Dedifferentiated amniotic fluid mesenchymal stem cell (primary cell): ENCODE measurements at regions not wholly inside any gene's neighbourhood (a gene's known extent, or its start where the extent isn't known, plus 50 kb on each side); places are given as distances from the start of the nearest gene placed in this dataset.
"Not testable (repeated sequence)": the region's sequence is repeated elsewhere in the genome, so short reads cannot be mapped to it uniquely, and the experiment has no call there.

Experiments used
- DNase-seq: peaks from one replicate; pipeline ENCODE4 v3.0.0-alpha.2; 2016; ENCODE audit errors: extremely low spot score

- DNase-seq: no peak
Measured at GRCh38 chr6:170063851-170064602, 226.9 kb downstream of the DLL1 start.

GRCh38 chr6:170063431-170063830 lies 227.4 kb downstream of the DLL1 start:
- no peak for DNase-seq

- no peak for DNase-seq
Measured at GRCh38 chr6:170062915-170063241, 228.0 kb downstream of the DLL1 start.

- no peak for DNase-seq
Measured at GRCh38 chr6:170062209-170062914, 228.5 kb downstream of the DLL1 start.

- DNase-seq: no peak
Measured at GRCh38 chr6:170058878-170059485, 231.9 kb downstream of the DLL1 start.

GRCh38 chr6:170057961-170058877 lies 232.7 kb downstream of the DLL1 start:
- no peak for DNase-seq

- no peak for DNase-seq
Measured at GRCh38 chr6:170057034-170057734, 233.7 kb downstream of the DLL1 start.

GRCh38 chr6:170056278-170056711 lies 234.6 kb downstream of the DLL1 start:
- DNase-seq: no peak

- not testable (repeated sequence) for DNase-seq
Measured at GRCh38 chr6:170055797-170056196, 235.1 kb downstream of the DLL1 start.

- no peak for DNase-seq
Measured at GRCh38 chr6:170053966-170054661, 236.8 kb downstream of the DLL1 start.

- DNase-seq: no peak
Measured at GRCh38 chr6:170052991-170053821, 237.7 kb downstream of the DLL1 start.

- no peak for DNase-seq
Measured at GRCh38 chr6:170051229-170052172, 239.4 kb downstream of the DLL1 start.

- DNase-seq: no peak
Measured at GRCh38 chr6:170050591-170051041, 240.3 kb downstream of the DLL1 start.

- DNase-seq: no peak
Measured at GRCh38 chr6:170049641-170050561, 241.0 kb downstream of the DLL1 start.

- no peak for DNase-seq
Measured at GRCh38 chr6:170048615-170049256, 242.1 kb downstream of the DLL1 start.

- no peak for DNase-seq
Measured at GRCh38 chr6:170047823-170048222, 243.1 kb downstream of the DLL1 start.
